ENCODE measurements at regions not wholly inside any gene's neighbourhood (a gene's known extent, or its start where the extent isn't known, plus 50 kb on each side); places are given as distances from the start of the nearest gene placed in this dataset.
A peak's percentile ranks its signal among the peaks of the same experiment; 100 is the strongest.
"Not testable (repeated sequence)": the region's sequence is repeated elsewhere in the genome, so short reads cannot be mapped to it uniquely, and the experiment has no call there.

GRCh38 chr2:16727256-16727655 lies 61.6 kb upstream of the CYRIA start:
- DNase-seq (ENCODE audit: low read depth): peak; percentile 19
- peak; percentile 24 for TF ChIP-seq CTCF (IDR thresholded peaks at IDR 0.05; ENCODE audit: insufficient read depth, low read depth, low read length)
- no peak overlapping the region for H3K4me3 ChIP-seq (ENCODE audit: low read depth, low read length)

DNA sequence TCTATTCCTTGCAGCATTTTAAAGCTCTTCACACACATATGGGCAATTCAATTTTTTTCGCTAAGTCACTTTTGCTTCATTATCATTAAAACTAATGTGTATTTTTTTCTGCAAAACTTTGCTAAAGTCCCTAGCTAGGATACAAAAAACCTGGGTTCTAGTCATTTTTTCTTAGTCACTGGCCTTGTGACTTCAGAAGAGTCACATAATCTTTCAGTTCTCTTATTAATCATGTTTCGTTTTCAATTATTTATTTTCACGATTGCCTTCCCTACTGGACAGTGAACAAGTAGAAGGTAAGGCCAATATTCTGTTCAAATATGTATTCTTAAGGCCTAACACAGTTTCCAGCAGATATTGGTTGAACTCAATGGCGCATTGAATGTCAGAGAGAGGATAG lies 60.9 kb upstream of the CYRIA start:
- DNase-seq (ENCODE audit: low read depth): no peak
- H3K4me3 ChIP-seq (ENCODE audit: low read depth, low read length): no peak overlapping the region
- no peak for TF ChIP-seq CTCF (IDR thresholded peaks at IDR 0.05; ENCODE audit: insufficient read depth, low read depth, low read length)

DNA sequence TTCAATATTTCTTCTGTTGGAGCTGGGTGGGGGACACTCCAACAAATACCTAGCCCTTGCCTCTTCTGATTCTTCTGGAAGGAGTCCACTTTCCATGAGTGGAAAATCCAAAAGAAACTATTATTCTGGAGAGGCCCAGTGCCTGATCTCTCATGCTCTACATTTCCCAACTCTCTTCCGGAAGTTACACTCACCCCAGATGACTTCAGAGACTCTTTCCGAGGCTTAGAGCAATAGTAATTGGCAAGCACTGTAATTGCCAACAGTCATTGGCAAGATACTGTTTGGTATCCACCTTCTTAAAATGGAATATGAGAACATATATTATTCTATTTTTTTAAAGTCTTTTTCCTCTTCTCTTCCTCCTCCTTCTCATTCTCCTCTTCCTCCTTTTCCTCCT lies 60.5 kb upstream of the CYRIA start:
- H3K4me3 ChIP-seq (ENCODE audit: low read depth, low read length): no peak overlapping the region
- TF ChIP-seq CTCF (IDR thresholded peaks at IDR 0.05; ENCODE audit: insufficient read depth, low read depth, low read length): no peak
- DNase-seq (ENCODE audit: low read depth): no peak

- TF ChIP-seq CTCF (IDR thresholded peaks at IDR 0.05; ENCODE audit: insufficient read depth, low read depth, low read length): no peak
- no peak for DNase-seq (ENCODE audit: low read depth)
Measured at GRCh38 chr2:16725549-16725948, 59.9 kb upstream of the CYRIA start.

GRCh38 chr2:16722677-16723076 lies 57.0 kb upstream of the CYRIA start:
- no peak for TF ChIP-seq CTCF (IDR thresholded peaks at IDR 0.05; ENCODE audit: insufficient read depth, low read depth, low read length)
- no peak overlapping the region for H3K4me3 ChIP-seq (ENCODE audit: low read depth, low read length)
- no peak for DNase-seq (ENCODE audit: low read depth)

More at GRCh38 chr2:16725549-16725948, 59.9 kb upstream of the CYRIA start:
- no peak overlapping the region for H3K4me3 ChIP-seq (ENCODE audit: low read depth, low read length)

DNA sequence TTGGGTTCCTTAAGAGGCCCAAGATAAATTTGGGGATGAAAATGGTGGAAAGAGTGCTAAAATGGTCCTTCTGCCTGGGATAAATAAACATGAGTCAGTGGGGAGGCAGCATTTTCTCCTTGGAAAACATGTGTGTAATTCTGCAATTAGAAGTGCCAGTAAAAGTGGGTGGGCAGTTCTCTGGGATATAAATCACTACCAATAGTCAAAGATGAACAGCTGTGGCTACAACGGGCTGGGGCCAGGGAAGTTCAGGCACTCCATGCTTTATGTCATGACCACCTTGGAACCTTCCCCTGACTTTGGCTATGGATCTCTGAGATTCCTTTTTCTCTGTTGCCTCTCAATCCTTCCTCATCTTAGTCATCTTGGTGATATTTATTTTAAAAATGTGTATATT lies 56.5 kb upstream of the CYRIA start:
- no peak for TF ChIP-seq CTCF (IDR thresholded peaks at IDR 0.05; ENCODE audit: insufficient read depth, low read depth, low read length)
- no peak for DNase-seq (ENCODE audit: low read depth)

DNA sequence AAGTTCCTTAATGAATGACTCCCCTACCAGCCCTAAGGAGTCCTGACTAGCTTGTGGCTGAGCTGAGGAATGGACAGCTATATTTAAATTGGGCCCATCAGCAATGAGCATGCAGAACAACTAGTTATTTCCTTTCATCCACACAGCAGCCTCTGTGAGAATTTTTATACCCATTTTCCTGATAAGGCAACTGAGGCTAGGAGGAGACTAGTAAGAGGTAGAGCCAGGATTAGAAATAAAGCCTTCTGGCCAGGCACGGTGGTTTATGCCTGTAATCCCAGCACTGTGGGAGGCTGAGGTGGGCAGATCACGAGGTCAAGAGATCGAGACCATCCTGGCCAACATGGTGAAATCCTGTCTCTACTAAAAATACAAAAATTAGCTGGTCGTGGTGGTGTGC lies 55.9 kb upstream of the CYRIA start:
- DNase-seq (ENCODE audit: low read depth); H3K4me3 ChIP-seq (ENCODE audit: low read depth, low read length): not testable (repeated sequence)

More for the DNA sequence above, 56.5 kb upstream of the CYRIA start:
- H3K4me3 ChIP-seq (ENCODE audit: low read depth, low read length): no peak overlapping the region

DNA sequence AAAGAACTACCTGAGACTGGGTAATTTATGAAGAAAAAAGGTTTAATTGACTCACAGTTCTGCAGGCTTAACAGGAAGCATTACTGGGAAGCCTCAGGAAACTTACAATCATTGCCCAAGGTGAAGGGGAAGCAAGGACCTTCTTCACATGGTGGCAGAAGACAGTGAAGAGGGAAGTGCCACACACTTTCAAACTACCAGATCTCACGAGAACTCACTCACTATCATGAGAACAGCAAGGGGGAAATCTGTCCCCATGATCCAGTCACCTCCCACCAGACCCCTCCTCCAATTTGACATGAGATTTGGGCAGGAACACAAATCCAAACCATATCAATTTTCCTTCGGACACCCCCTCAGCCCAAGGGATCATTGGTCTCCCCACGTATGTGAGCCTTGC lies 55.1 kb upstream of the CYRIA start:
- not testable (repeated sequence) for H3K4me3 ChIP-seq (ENCODE audit: low read depth, low read length); DNase-seq (ENCODE audit: low read depth)

Measured in fibroblast of villous mesenchyme (primary cell).